OCI-LY7 (cell line): ENCODE measurements at regions not wholly inside any gene's neighbourhood (a gene's known extent, or its start where the extent isn't known, plus 50 kb on each side); places are given as distances from the start of the nearest gene placed in this dataset.

Experiments
- EZH2phosphoT487 ChIP-seq: fragments of 200-600 bp; sonication (generic); IDR thresholded peaks from 2 replicates; pipeline ENCODE4 v1.6.1; 2018; ENCODE audit warnings: low read depth, borderline replicate concordance, mild to moderate bottlenecking, mixed run types, antibody characterized with exemption, low read length, moderate library complexity, mixed read lengths
- TF ChIP-seq, protein P1 (sequence below): fragments of 200-600 bp; sonication (generic); conservative IDR thresholded peaks from 2 replicates; pipeline ENCODE4 v1.5.1; 2014; ENCODE audit warnings: mild to moderate bottlenecking, antibody characterized with exemption, low read length, moderate library complexity, mixed read lengths

- TF ChIP-seq EZH2phosphoT487 = no peak
- TF ChIP-seq, protein P1, sequence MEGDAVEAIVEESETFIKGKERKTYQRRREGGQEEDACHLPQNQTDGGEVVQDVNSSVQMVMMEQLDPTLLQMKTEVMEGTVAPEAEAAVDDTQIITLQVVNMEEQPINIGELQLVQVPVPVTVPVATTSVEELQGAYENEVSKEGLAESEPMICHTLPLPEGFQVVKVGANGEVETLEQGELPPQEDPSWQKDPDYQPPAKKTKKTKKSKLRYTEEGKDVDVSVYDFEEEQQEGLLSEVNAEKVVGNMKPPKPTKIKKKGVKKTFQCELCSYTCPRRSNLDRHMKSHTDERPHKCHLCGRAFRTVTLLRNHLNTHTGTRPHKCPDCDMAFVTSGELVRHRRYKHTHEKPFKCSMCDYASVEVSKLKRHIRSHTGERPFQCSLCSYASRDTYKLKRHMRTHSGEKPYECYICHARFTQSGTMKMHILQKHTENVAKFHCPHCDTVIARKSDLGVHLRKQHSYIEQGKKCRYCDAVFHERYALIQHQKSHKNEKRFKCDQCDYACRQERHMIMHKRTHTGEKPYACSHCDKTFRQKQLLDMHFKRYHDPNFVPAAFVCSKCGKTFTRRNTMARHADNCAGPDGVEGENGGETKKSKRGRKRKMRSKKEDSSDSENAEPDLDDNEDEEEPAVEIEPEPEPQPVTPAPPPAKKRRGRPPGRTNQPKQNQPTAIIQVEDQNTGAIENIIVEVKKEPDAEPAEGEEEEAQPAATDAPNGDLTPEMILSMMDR = no peak
Measured at GRCh38 chr20:39090906-39091305, 128.8 kb downstream of the DHX35 start.
